Hepatocyte (in vitro differentiated cells): ENCODE measurements at regions not wholly inside any gene's neighbourhood (a gene's known extent, or its start where the extent isn't known, plus 50 kb on each side); places are given as distances from the start of the nearest gene placed in this dataset.

Source experiments
- DNase-seq: peaks from one replicate; pipeline ENCODE4 v3.0.0-alpha.2; 2016; ENCODE audit warnings: low spot score
- H2AFZ ChIP-seq: fragments of 200-600 bp; sonication (generic); 2 replicates; pipeline ENCODE4 v1.6.0; 2016; ENCODE audit warnings: antibody characterized with exemption, mild to moderate bottlenecking
- H3K27ac ChIP-seq: fragments of 200-600 bp; sonication (generic); 2 replicates; pipeline ENCODE4 v1.5.1; 2016; ENCODE audit warnings: mild to moderate bottlenecking
- H3K27me3 ChIP-seq: fragments of 200-600 bp; sonication (generic); 2 replicates; pipeline ENCODE4 v1.6.1; 2016
- H3K36me3 ChIP-seq: fragments of 200-600 bp; sonication (generic); replicated peaks from 2 replicates; pipeline ENCODE4 v1.5.1; 2016; ENCODE audit warnings: low read depth; ENCODE audit not compliant: insufficient read depth
- H3K4me1 ChIP-seq: fragments of 200-600 bp; sonication (generic); 2 replicates; pipeline ENCODE4 v1.5.1; 2016; ENCODE audit warnings: mild to moderate bottlenecking, moderate library complexity; ENCODE audit not compliant: insufficient read depth
- H3K4me2 ChIP-seq: fragments of 200-600 bp; sonication (generic); 2 replicates; pipeline ENCODE4 v1.6.0; 2016
- H3K4me3 ChIP-seq: fragments of 200-600 bp; sonication (generic); 2 replicates; pipeline ENCODE4 v1.5.1; 2016; ENCODE audit warnings: mild to moderate bottlenecking
- H3K79me2 ChIP-seq: fragments of 200-600 bp; sonication (generic); 2 replicates; pipeline ENCODE4 v1.6.0; 2017; ENCODE audit warnings: mild to moderate bottlenecking
- H3K9me2 ChIP-seq: fragments of 200-600 bp; sonication (generic); replicated peaks from 2 replicates; pipeline ENCODE4 v1.6.0; 2017; ENCODE audit warnings: mild to moderate bottlenecking; ENCODE audit not compliant: insufficient read depth
- H3K9me3 ChIP-seq: fragments of 200-600 bp; sonication (generic); 2 replicates; pipeline ENCODE4 v1.5.1; 2016; ENCODE audit warnings: low read depth, mild to moderate bottlenecking
- H4K20me1 ChIP-seq: fragments of 200-600 bp; sonication (generic); 2 replicates; pipeline ENCODE4 v1.6.0; 2016; ENCODE audit warnings: mild to moderate bottlenecking; ENCODE audit not compliant: insufficient read depth, poor library complexity, severe bottlenecking
- CTCF ChIP-seq: fragments of 200-600 bp; sonication (generic); IDR thresholded peaks from 2 replicates; pipeline ENCODE4 v1.5.1; 2016; ENCODE audit warnings: antibody characterized with exemption, mild to moderate bottlenecking; ENCODE audit not compliant: poor library complexity
- EZH2 ChIP-seq: fragments of 200-600 bp; sonication (generic); IDR thresholded peaks from 2 replicates; pipeline ENCODE4 v1.6.1; 2016; ENCODE audit warnings: antibody characterized with exemption, mild to moderate bottlenecking, borderline replicate concordance
- EZH2phosphoT487 ChIP-seq: fragments of 200-600 bp; sonication (generic); IDR thresholded peaks from one replicate; pipeline ENCODE4 v1.6.1; 2018; ENCODE audit warnings: antibody characterized with exemption, mild to moderate bottlenecking, low read depth, moderate library complexity; ENCODE audit not compliant: unreplicated experiment, severe bottlenecking
- WGBS: methylation state at CpG from one replicate; pipeline ENCODE4 v1.1.6; 2016; ENCODE audit warnings: low lambda C conversion rate; ENCODE audit errors: missing lambda C conversion rate; 5-methylcytosine and 5-hydroxymethylcytosine counted together

- 94% methylated on average over 19 of the region's 19 CpGs for WGBS
- Histone ChIP-seq H3K79me2 (no peaks in the 10 kb centered on the region), H4K20me1 (peaks cover 3% of the 10 kb centered on the region), H3K36me3 (no peaks in the 10 kb centered on the region), H3K4me3 (no peak overlapping the region), H3K9me2 (no peaks in the 10 kb centered on the region), H2AFZ (no peak overlapping the region), H3K9me3 (no peaks in the 10 kb centered on the region), H3K27me3 (no peaks in the 10 kb centered on the region), H3K4me2 (no peak overlapping the region), H3K4me1 (peaks cover 16% of the 10 kb centered on the region), H3K27ac (no peak overlapping the region)
- no peak for DNase-seq
- no peak for TF ChIP-seq CTCF
- TF ChIP-seq EZH2: no peak
- no peak for TF ChIP-seq EZH2phosphoT487
Observed at GRCh38 chr22:46091277-46091977, 58.9 kb upstream of the PPARA start.

- DNase-seq: no peak
- H3K4me1 ChIP-seq: peaks cover 16% of the 10 kb centered on the region
- no peak overlapping the region for H3K27ac ChIP-seq
- no peak overlapping the region for H2AFZ ChIP-seq
- H3K36me3 ChIP-seq: no peaks in the 10 kb centered on the region
- H4K20me1 ChIP-seq: peaks cover 3% of the 10 kb centered on the region
- H3K9me2 ChIP-seq: no peaks in the 10 kb centered on the region
- H3K27me3 ChIP-seq: no peaks in the 10 kb centered on the region
- H3K4me2 ChIP-seq: no peak overlapping the region
- H3K4me3 ChIP-seq: no peak overlapping the region
- TF ChIP-seq EZH2 (no peak), CTCF (no peak), EZH2phosphoT487 (no peak)
- no peaks in the 10 kb centered on the region for H3K79me2 ChIP-seq
- WGBS: 81% methylated on average over 13 of the region's 13 CpGs
- no peaks in the 10 kb centered on the region for H3K9me3 ChIP-seq
Observed at GRCh38 chr22:46092011-46092410, 58.3 kb upstream of the PPARA start.

- Histone ChIP-seq H3K27ac (no peak overlapping the region), H3K4me2 (no peak overlapping the region), H3K36me3 (no peaks in the 10 kb centered on the region), H4K20me1 (peaks cover 3% of the 10 kb centered on the region), H3K4me1 (peaks cover 9% of the 10 kb centered on the region), H3K4me3 (no peak overlapping the region), H2AFZ (no peak overlapping the region), H3K9me3 (no peaks in the 10 kb centered on the region), H3K27me3 (no peaks in the 10 kb centered on the region), H3K79me2 (no peaks in the 10 kb centered on the region), H3K9me2 (no peaks in the 10 kb centered on the region)
- WGBS: 94% methylated on average over 21 of the region's 21 CpGs
- TF ChIP-seq EZH2 (no peak), CTCF (no peak), EZH2phosphoT487 (no peak)
- no peak for DNase-seq
Observed at GRCh38 chr22:46092670-46093410, 57.5 kb upstream of the PPARA start.
